Stomach (tissue), 4 donors: ENCODE measurements at regions not wholly inside any gene's neighbourhood (a gene's known extent, or its start where the extent isn't known, plus 50 kb on each side); places are given as distances from the start of the nearest gene placed in this dataset.

Source experiments
- POLR2A ChIP-seq, 4 donors: fragments of 450-650 bp; IDR thresholded peaks; one replicate each; pipeline ENCODE4 v1.6.1; 2016; ENCODE audit warnings: antibody characterized with exemption in 4 of 4, control low read depth in 2 of 4, mild to moderate bottlenecking in 1 of 4, moderate library complexity in 1 of 4
- TF ChIP-seq, protein P1 (sequence below), 7 experiments: fragments of 450-650 bp in 4 of 7; fragments of 200-600 bp in 3 of 7; sonication (generic) in 3 of 7; IDR thresholded peaks; one replicate each; pipeline ENCODE4 v1.5.1; 2016 to 2019; ENCODE audit warnings: antibody characterized with exemption in 7 of 7, control low read depth in 2 of 7, mild to moderate bottlenecking in 1 of 7

DNA sequence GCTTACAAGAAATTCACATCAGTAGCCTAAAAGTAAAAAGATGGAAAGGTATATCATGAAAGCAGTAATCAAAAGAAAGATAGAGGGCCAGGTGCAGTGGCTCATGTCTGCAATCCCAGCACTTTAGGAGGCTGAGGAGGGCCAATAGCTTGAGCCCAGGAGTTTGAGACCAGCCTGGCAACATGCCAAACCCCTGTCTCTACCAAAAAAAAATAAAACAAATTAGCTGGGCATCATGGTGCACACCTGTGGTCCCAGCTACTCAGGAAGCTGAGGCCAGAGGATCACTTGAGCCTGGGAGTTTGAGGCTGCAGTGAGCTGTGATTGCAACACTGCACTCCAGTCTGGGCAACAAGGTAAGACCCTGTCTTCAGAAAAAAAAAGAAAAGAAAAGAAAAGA is 55.5 kb downstream of the GSPT2 start:
- TF ChIP-seq, protein P1, sequence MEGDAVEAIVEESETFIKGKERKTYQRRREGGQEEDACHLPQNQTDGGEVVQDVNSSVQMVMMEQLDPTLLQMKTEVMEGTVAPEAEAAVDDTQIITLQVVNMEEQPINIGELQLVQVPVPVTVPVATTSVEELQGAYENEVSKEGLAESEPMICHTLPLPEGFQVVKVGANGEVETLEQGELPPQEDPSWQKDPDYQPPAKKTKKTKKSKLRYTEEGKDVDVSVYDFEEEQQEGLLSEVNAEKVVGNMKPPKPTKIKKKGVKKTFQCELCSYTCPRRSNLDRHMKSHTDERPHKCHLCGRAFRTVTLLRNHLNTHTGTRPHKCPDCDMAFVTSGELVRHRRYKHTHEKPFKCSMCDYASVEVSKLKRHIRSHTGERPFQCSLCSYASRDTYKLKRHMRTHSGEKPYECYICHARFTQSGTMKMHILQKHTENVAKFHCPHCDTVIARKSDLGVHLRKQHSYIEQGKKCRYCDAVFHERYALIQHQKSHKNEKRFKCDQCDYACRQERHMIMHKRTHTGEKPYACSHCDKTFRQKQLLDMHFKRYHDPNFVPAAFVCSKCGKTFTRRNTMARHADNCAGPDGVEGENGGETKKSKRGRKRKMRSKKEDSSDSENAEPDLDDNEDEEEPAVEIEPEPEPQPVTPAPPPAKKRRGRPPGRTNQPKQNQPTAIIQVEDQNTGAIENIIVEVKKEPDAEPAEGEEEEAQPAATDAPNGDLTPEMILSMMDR (IDR thresholded peaks at IDR 0.05) = no peak
- no peak for TF ChIP-seq POLR2A (IDR thresholded peaks at IDR 0.05)
